ENCODE measurements at regions not wholly inside any gene's neighbourhood (a gene's known extent, or its start where the extent isn't known, plus 50 kb on each side); places are given as distances from the start of the nearest gene placed in this dataset.

- CTCF ChIA-PET = interaction anchor here (2.2 kb wide), 1 partner anchor 88 kb away, joined by 11 read pairs; no protein-coding TSS in a partner anchor
- ATAC-seq (ENCODE audit: low read depth) (peak; percentile 38), DNase-seq (peak; percentile 25)
- peak overlapping the region; percentile 85 for H2AK5ac ChIP-seq (ENCODE audit: low read depth, low read length)
- no peak overlapping the region for H3K9ac ChIP-seq (ENCODE audit: low read depth, low read length)
- H3K18ac ChIP-seq (ENCODE audit: low read depth, low read length) = peak overlapping the region; percentile 82
- H3K14ac ChIP-seq (replicated peaks; ENCODE audit: low read depth, low read length) = peak overlapping the region; percentile 35
- H3K27me3 ChIP-seq (ENCODE audit: control insufficient read depth, insufficient read depth, low read length) = no peaks in the 10 kb centered on the region
- WGBS, 2 experiments (ENCODE audit: extremely low coverage in 2 of 2, insufficient read length in 1 of 2) = 71% methylated on average over 1 of the region's 3 CpGs; no CpG with 5 or more reads in 1 of the 2 experiments
- H3K4me2 ChIP-seq (ENCODE audit: low read depth, low read length) = 0 out of 2 replicates have a peak overlapping the region, but pooled peaks have one; percentile 17
- in situ Hi-C loops (cut with MboI; ENCODE audit: low sequenced_read_pairs) (loop anchor here (5.0 kb wide), 1 partner anchor 91 kb away; no protein-coding TSS in a partner anchor), intact Hi-C loops (cut with micrococcal nuclease) (loop anchor here (5.0 kb wide), 2 partner anchors 56 to 76 kb away; no protein-coding TSS in a partner anchor), dilution Hi-C loops (cut with HindIII; ENCODE audit: low sequenced_read_pairs, unreplicated experiment) (no loop called here)
- H3K23ac ChIP-seq (ENCODE audit: low read depth, low read length) = peak overlapping the region; percentile 45; the same call in 1 of the 2 replicates
- H3K27ac ChIP-seq (ENCODE audit: insufficient read depth, low read length) = peak overlapping the region; percentile 41; the same call in 1 of the 2 replicates
- peak overlapping the region; percentile 65 for H2BK5ac ChIP-seq (ENCODE audit: low read depth, low read length, poor library complexity, severe bottlenecking)
- H2BK120ac ChIP-seq (ENCODE audit: low read depth, low read length) = peak overlapping the region; percentile 79
- H3K79me1 ChIP-seq (ENCODE audit: low read depth in 1 of 2, low read length in 2 of 2) = no peaks in the 10 kb centered on the region
- no peaks in the 10 kb centered on the region for H3K36me3 ChIP-seq (ENCODE audit: control insufficient read depth, insufficient read depth, low read length)
- peaks cover 16% of the 10 kb centered on the region for H3K9me1 ChIP-seq (ENCODE audit: insufficient read depth, low read length)
- no TSS peak for BruUV-seq (replicated peaks)
- H3K4me1 ChIP-seq (ENCODE audit: control insufficient read depth, insufficient read depth, low read length) = peaks cover 27% of the 10 kb centered on the region
- peak overlapping the region; percentile 87 for H2BK20ac ChIP-seq (ENCODE audit: low read depth, low read length)
- H3K4me3 ChIP-seq (ENCODE audit: insufficient read depth, low read depth, low read length) = no peak overlapping the region
- peak overlapping the region; percentile 77; the same call in 1 of the 2 replicates for H4K5ac ChIP-seq (ENCODE audit: low read depth, low read length)
- no peak overlapping the region for H2AFZ ChIP-seq (replicated peaks; ENCODE audit: low read length, poor library complexity)
- peak overlapping the region; percentile 73 for H3K4ac ChIP-seq (ENCODE audit: low read depth, low read length)
- peak overlapping the region; percentile 66; the same call in 2 of the 3 replicates for H2BK15ac ChIP-seq (ENCODE audit: low read depth, low read length)
- no peaks in the 10 kb centered on the region for H4K20me1 ChIP-seq (ENCODE audit: insufficient read depth, low read length)
- H4K8ac ChIP-seq (ENCODE audit: low read depth in 2 of 2, low read length in 2 of 2) = peak overlapping the region; percentile 12 to 56; a peak in 3 of 4 replicates
- TF ChIP-seq CEBPB (IDR thresholded peaks at IDR 0.05; ENCODE audit: low read depth, low read length) (peak; percentile 28; the same call in 1 of the 2 replicates), POLR2A (IDR thresholded peaks at IDR 0.05; ENCODE audit: low read depth, low read length) (no peak)
- no peaks in the 10 kb centered on the region for H3K9me3 ChIP-seq (ENCODE audit: control insufficient read depth, insufficient read depth, low read length)
- H3K56ac ChIP-seq (ENCODE audit: extremely low read depth, insufficient read depth, low read length) = no peak overlapping the region; the same call in 1 of the 2 replicates
- H2AK9ac ChIP-seq (replicated peaks; ENCODE audit: low read depth, low read length, poor library complexity) = no peak overlapping the region
- H4K91ac ChIP-seq (ENCODE audit: insufficient read depth, low read depth, low read length) = peak overlapping the region; percentile 78
- POLR2A ChIA-PET (ENCODE audit: unreplicated experiment) = no interaction called here
These were observed 490.8 kb downstream of the TNS3 start for GRCh38 chr7:47091141-47091540.

Data from IMR-90 (cell line).